ENCODE measurements at regions not wholly inside any gene's neighbourhood (a gene's known extent, or its start where the extent isn't known, plus 50 kb on each side); places are given as distances from the start of the nearest gene placed in this dataset.

GRCh38 chr10:57983281-57983791 is 284.4 kb downstream of the IPMK start:
- no peak for TF ChIP-seq REST (IDR thresholded peaks at IDR 0.05; ENCODE audit: insufficient read depth in 1 of 2, low read depth in 2 of 2, low read length in 2 of 2)
- TF ChIP-seq POLR2AphosphoS5 (IDR thresholded peaks at IDR 0.05; ENCODE audit: low read depth, low read length), result no peak
- TF ChIP-seq SIN3A (IDR thresholded peaks at IDR 0.05; ENCODE audit: borderline replicate concordance, insufficient read depth, low read length), result no peak
- TF ChIP-seq FOXP2 (optimal IDR thresholded peaks at IDR 0.05; ENCODE audit: borderline replicate concordance, extremely low read depth, extremely low read length, insufficient read depth), result no peak
- no peak for TF ChIP-seq TAF1 (IDR thresholded peaks at IDR 0.05; ENCODE audit: borderline replicate concordance, insufficient read depth, low read length)

- TF ChIP-seq POLR2AphosphoS5 (IDR thresholded peaks at IDR 0.05; ENCODE audit: low read depth, low read length) (no peak), TAF1 (IDR thresholded peaks at IDR 0.05; ENCODE audit: borderline replicate concordance, insufficient read depth, low read length) (no peak), FOXP2 (optimal IDR thresholded peaks at IDR 0.05; ENCODE audit: borderline replicate concordance, extremely low read depth, extremely low read length, insufficient read depth) (no peak), REST (IDR thresholded peaks at IDR 0.05; ENCODE audit: insufficient read depth in 1 of 2, low read depth in 2 of 2, low read length in 2 of 2) (no peak), SIN3A (IDR thresholded peaks at IDR 0.05; ENCODE audit: borderline replicate concordance, insufficient read depth, low read length) (no peak)
These were observed 285.6 kb downstream of the IPMK start for GRCh38 chr10:57982091-57982490.

GRCh38 chr10:57979956-57980355 is 287.7 kb downstream of the IPMK start:
- no peak for TF ChIP-seq POLR2AphosphoS5 (IDR thresholded peaks at IDR 0.05; ENCODE audit: low read depth, low read length)
- no peak for TF ChIP-seq REST (IDR thresholded peaks at IDR 0.05; ENCODE audit: insufficient read depth in 1 of 2, low read depth in 2 of 2, low read length in 2 of 2)
- TF ChIP-seq FOXP2 (optimal IDR thresholded peaks at IDR 0.05; ENCODE audit: borderline replicate concordance, extremely low read depth, extremely low read length, insufficient read depth), result no peak
- no peak for TF ChIP-seq TAF1 (IDR thresholded peaks at IDR 0.05; ENCODE audit: borderline replicate concordance, insufficient read depth, low read length)
- no peak for TF ChIP-seq SIN3A (IDR thresholded peaks at IDR 0.05; ENCODE audit: borderline replicate concordance, insufficient read depth, low read length)

- no peak for TF ChIP-seq REST (IDR thresholded peaks at IDR 0.05; ENCODE audit: insufficient read depth in 1 of 2, low read depth in 2 of 2, low read length in 2 of 2)
- TF ChIP-seq SIN3A (IDR thresholded peaks at IDR 0.05; ENCODE audit: borderline replicate concordance, insufficient read depth, low read length), result no peak
- no peak for TF ChIP-seq TAF1 (IDR thresholded peaks at IDR 0.05; ENCODE audit: borderline replicate concordance, insufficient read depth, low read length)
- no peak for TF ChIP-seq POLR2AphosphoS5 (IDR thresholded peaks at IDR 0.05; ENCODE audit: low read depth, low read length)
- no peak for TF ChIP-seq FOXP2 (optimal IDR thresholded peaks at IDR 0.05; ENCODE audit: borderline replicate concordance, extremely low read depth, extremely low read length, insufficient read depth)
These were observed 288.2 kb downstream of the IPMK start for GRCh38 chr10:57979491-57979890.

- TF ChIP-seq REST (IDR thresholded peaks at IDR 0.05; ENCODE audit: insufficient read depth in 1 of 2, low read depth in 2 of 2, low read length in 2 of 2), result no peak
- no peak for TF ChIP-seq POLR2AphosphoS5 (IDR thresholded peaks at IDR 0.05; ENCODE audit: low read depth, low read length)
- no peak for TF ChIP-seq FOXP2 (optimal IDR thresholded peaks at IDR 0.05; ENCODE audit: borderline replicate concordance, extremely low read depth, extremely low read length, insufficient read depth)
- no peak for TF ChIP-seq TAF1 (IDR thresholded peaks at IDR 0.05; ENCODE audit: borderline replicate concordance, insufficient read depth, low read length)
- no peak for TF ChIP-seq SIN3A (IDR thresholded peaks at IDR 0.05; ENCODE audit: borderline replicate concordance, insufficient read depth, low read length)
These were observed 290.4 kb downstream of the IPMK start for GRCh38 chr10:57977262-57977661.

Measured in PFSK-1 (cell line).